ENCODE measurements at regions not wholly inside any gene's neighbourhood (a gene's known extent, or its start where the extent isn't known, plus 50 kb on each side); places are given as distances from the start of the nearest gene placed in this dataset.

DNA sequence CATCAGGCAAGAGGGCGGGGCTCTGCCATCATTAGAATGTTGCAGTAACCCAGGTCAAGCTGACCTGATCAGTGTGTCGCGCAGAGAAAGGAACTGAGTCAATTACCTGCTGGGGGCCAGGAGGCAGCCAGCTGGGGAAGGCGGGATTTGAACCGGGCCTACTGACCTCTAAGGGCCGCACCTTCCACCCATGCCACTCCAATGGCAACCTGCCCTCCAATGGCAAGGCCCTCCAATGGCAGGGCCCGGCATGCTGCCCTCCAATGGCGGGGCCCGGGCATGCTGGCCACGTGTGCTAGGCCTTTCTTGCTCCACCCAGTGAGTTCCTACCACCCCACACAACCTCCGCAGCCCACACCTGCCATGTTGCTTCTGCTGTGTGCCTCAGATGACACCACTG lies 407.6 kb downstream of the CTTN start:
- Mint-ChIP-seq H3K4me1 (ENCODE audit: low read depth, unreplicated experiment) (no peaks in the 10 kb centered on the region), H3K27ac (ENCODE audit: unreplicated experiment) (no peak overlapping the region), H3K4me3 (ENCODE audit: unreplicated experiment) (no peak overlapping the region), H3K36me3 (ENCODE audit: low read depth, unreplicated experiment) (peaks cover 3% of the 10 kb centered on the region), H3K27me3 (ENCODE audit: low read depth, unreplicated experiment) (peaks cover 28% of the 10 kb centered on the region), H3K9me3 (ENCODE audit: unreplicated experiment) (no peaks in the 10 kb centered on the region)
- TF ChIP-seq CTCF (IDR thresholded peaks at IDR 0.05; ENCODE audit: insufficient read depth, low read depth, low read length): no peak
- no peak for TF ChIP-seq EZH2 (IDR thresholded peaks at IDR 0.05; ENCODE audit: insufficient read depth, low read length)
- H4K20me1 ChIP-seq (ENCODE audit: insufficient read depth, low read length): no peaks in the 10 kb centered on the region
- H3K4me3 ChIP-seq (ENCODE audit: insufficient read depth, low read depth, low read length): no peak overlapping the region
- no peaks in the 10 kb centered on the region for H3K4me1 ChIP-seq (ENCODE audit: insufficient read depth, low read length)
- H3K4me2 ChIP-seq (ENCODE audit: low read length): no peak overlapping the region
- no peaks in the 10 kb centered on the region for H3K27me3 ChIP-seq (ENCODE audit: insufficient read depth, low read length)
- FAIRE-seq (no peak), DNase-seq (ENCODE audit: low read depth) (no peak)
- H3K79me2 ChIP-seq (ENCODE audit: insufficient read depth, low read length): no peaks in the 10 kb centered on the region
- H3K9ac ChIP-seq (ENCODE audit: low read length): no peak overlapping the region
- H3K27ac ChIP-seq (ENCODE audit: low read depth, low read length): no peak overlapping the region
- no peaks in the 10 kb centered on the region for H3K9me3 ChIP-seq (ENCODE audit: insufficient read depth, low read depth, low read length)
- H2AFZ ChIP-seq (ENCODE audit: low read depth, low read length): no peak overlapping the region
- H3K36me3 ChIP-seq (ENCODE audit: insufficient read depth, low read length): no peaks in the 10 kb centered on the region

GRCh38 chr11:70806461-70807194 lies 408.3 kb downstream of the CTTN start:
- Histone ChIP-seq H3K4me2 (ENCODE audit: low read length) (no peak overlapping the region), H3K9ac (ENCODE audit: low read length) (no peak overlapping the region), H3K4me3 (ENCODE audit: insufficient read depth, low read depth, low read length) (no peak overlapping the region), H3K27ac (ENCODE audit: low read depth, low read length) (no peak overlapping the region), H3K4me1 (ENCODE audit: insufficient read depth, low read length) (no peaks in the 10 kb centered on the region), H3K9me3 (ENCODE audit: insufficient read depth, low read depth, low read length) (no peaks in the 10 kb centered on the region), H3K27me3 (ENCODE audit: insufficient read depth, low read length) (no peaks in the 10 kb centered on the region), H4K20me1 (ENCODE audit: insufficient read depth, low read length) (no peaks in the 10 kb centered on the region), H3K36me3 (ENCODE audit: insufficient read depth, low read length) (no peaks in the 10 kb centered on the region), H2AFZ (ENCODE audit: low read depth, low read length) (no peak overlapping the region), H3K79me2 (ENCODE audit: insufficient read depth, low read length) (no peaks in the 10 kb centered on the region)
- FAIRE-seq (no peak), DNase-seq (ENCODE audit: low read depth) (no peak)
- TF ChIP-seq EZH2 (IDR thresholded peaks at IDR 0.05; ENCODE audit: insufficient read depth, low read length) (no peak), CTCF (IDR thresholded peaks at IDR 0.05; ENCODE audit: insufficient read depth, low read depth, low read length) (no peak)
- Mint-ChIP-seq H3K36me3 (ENCODE audit: low read depth, unreplicated experiment) (peaks cover 3% of the 10 kb centered on the region), H3K27me3 (ENCODE audit: low read depth, unreplicated experiment) (peaks cover 24% of the 10 kb centered on the region), H3K9me3 (ENCODE audit: unreplicated experiment) (peaks cover 2% of the 10 kb centered on the region), H3K27ac (ENCODE audit: unreplicated experiment) (no peak overlapping the region), H3K4me3 (ENCODE audit: unreplicated experiment) (no peak overlapping the region), H3K4me1 (ENCODE audit: low read depth, unreplicated experiment) (no peaks in the 10 kb centered on the region)

DNA sequence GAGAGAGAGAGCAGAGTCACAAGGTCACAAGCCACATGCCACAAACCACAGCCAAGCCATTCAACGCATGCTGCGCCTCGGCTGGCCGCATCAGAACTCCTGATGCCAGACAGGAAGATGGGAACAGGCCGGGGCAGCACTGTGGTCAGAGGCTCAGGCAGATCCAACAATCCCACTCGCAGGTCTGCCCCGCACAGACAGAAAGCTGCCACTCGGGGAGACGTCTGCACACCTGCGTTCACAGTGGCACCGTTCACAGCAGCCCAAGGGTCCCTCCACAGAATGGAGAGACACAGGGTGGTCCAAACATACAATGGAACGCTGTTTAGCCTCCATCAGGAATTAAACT lies 408.8 kb downstream of the CTTN start:
- no peaks in the 10 kb centered on the region for H3K36me3 ChIP-seq (ENCODE audit: insufficient read depth, low read length)
- no peaks in the 10 kb centered on the region for H3K9me3 ChIP-seq (ENCODE audit: insufficient read depth, low read depth, low read length)
- no peak for TF ChIP-seq EZH2 (IDR thresholded peaks at IDR 0.05; ENCODE audit: insufficient read depth, low read length)
- TF ChIP-seq CTCF (IDR thresholded peaks at IDR 0.05; ENCODE audit: insufficient read depth, low read depth, low read length): no peak
- no peaks in the 10 kb centered on the region for H3K79me2 ChIP-seq (ENCODE audit: insufficient read depth, low read length)
- peaks cover 2% of the 10 kb centered on the region for H3K27me3 ChIP-seq (ENCODE audit: insufficient read depth, low read length)
- Mint-ChIP-seq H3K36me3 (ENCODE audit: low read depth, unreplicated experiment) (peaks cover 3% of the 10 kb centered on the region), H3K4me3 (ENCODE audit: unreplicated experiment) (no peak overlapping the region), H3K27ac (ENCODE audit: unreplicated experiment) (no peak overlapping the region), H3K27me3 (ENCODE audit: low read depth, unreplicated experiment) (peaks cover 22% of the 10 kb centered on the region), H3K9me3 (ENCODE audit: unreplicated experiment) (peaks cover 3% of the 10 kb centered on the region), H3K4me1 (ENCODE audit: low read depth, unreplicated experiment) (no peaks in the 10 kb centered on the region)
- H3K27ac ChIP-seq (ENCODE audit: low read depth, low read length): no peak overlapping the region
- no peak for DNase-seq (ENCODE audit: low read depth)
- no peaks in the 10 kb centered on the region for H3K4me1 ChIP-seq (ENCODE audit: insufficient read depth, low read length)
- no peaks in the 10 kb centered on the region for H4K20me1 ChIP-seq (ENCODE audit: insufficient read depth, low read length)
- H2AFZ ChIP-seq (ENCODE audit: low read depth, low read length): no peak overlapping the region
- no peak for FAIRE-seq
- no peak overlapping the region for H3K9ac ChIP-seq (ENCODE audit: low read length)
- H3K4me2 ChIP-seq (ENCODE audit: low read length): no peak overlapping the region
- H3K4me3 ChIP-seq (ENCODE audit: insufficient read depth, low read depth, low read length): no peak overlapping the region
